DOHH2 (cell line): ENCODE measurements at regions not wholly inside any gene's neighbourhood (a gene's known extent, or its start where the extent isn't known, plus 50 kb on each side); places are given as distances from the start of the nearest gene placed in this dataset.

Source experiments
- H3F3A ChIP-seq: fragments of 200-600 bp; sonication (generic), shearing (Covaris generic); 2 replicates; pipeline ENCODE4 v1.6.0; 2016; ENCODE audit warnings: antibody characterized with exemption, mild to moderate bottlenecking; ENCODE audit not compliant: control insufficient read depth, insufficient read depth
- H3K27ac ChIP-seq: fragments of 200-600 bp; sonication (generic); 2 replicates; pipeline ENCODE4 v1.5.1; 2014; ENCODE audit warnings: low read depth, mild to moderate bottlenecking, low read length, moderate library complexity
- H3K27me3 ChIP-seq: fragments of 200-600 bp; sonication (generic); 2 replicates; pipeline ENCODE4 v1.6.1; 2014; ENCODE audit warnings: mild to moderate bottlenecking, low read length, mixed read lengths; ENCODE audit not compliant: control insufficient read depth
- H3K36me3 ChIP-seq: fragments of 200-600 bp; sonication (generic); 2 replicates; pipeline ENCODE4 v1.6.1; 2014; ENCODE audit warnings: mild to moderate bottlenecking, low read length, moderate library complexity, mixed read lengths; ENCODE audit not compliant: control insufficient read depth
- H3K4me1 ChIP-seq: fragments of 200-600 bp; sonication (generic); 2 replicates; pipeline ENCODE4 v1.6.1; 2014; ENCODE audit warnings: mild to moderate bottlenecking, low read length, mixed read lengths; ENCODE audit not compliant: control insufficient read depth
- H3K4me2 ChIP-seq: fragments of 200-600 bp; sonication (generic); 2 replicates; pipeline ENCODE4 v1.6.0; 2014; ENCODE audit warnings: mild to moderate bottlenecking, low read length, moderate library complexity
- H3K4me3 ChIP-seq: fragments of 200-600 bp; sonication (generic); 2 replicates; pipeline ENCODE4 v1.5.1; 2014; ENCODE audit warnings: mild to moderate bottlenecking, low read length, mixed read lengths
- H3K79me2 ChIP-seq: fragments of 200-600 bp; sonication (generic); 2 replicates; pipeline ENCODE4 v1.6.1; 2014; ENCODE audit warnings: mild to moderate bottlenecking, low read length, mixed read lengths; ENCODE audit not compliant: control insufficient read depth
- H3K9me2 ChIP-seq: fragments of 200-600 bp; sonication (generic); replicated peaks from 2 replicates; pipeline ENCODE4 v1.6.1; 2014; ENCODE audit warnings: mild to moderate bottlenecking, low read length, mixed read lengths; ENCODE audit not compliant: control insufficient read depth
- H3K9me3 ChIP-seq: fragments of 200-600 bp; sonication (generic); 2 replicates; pipeline ENCODE4 v1.6.1; 2014; ENCODE audit warnings: antibody characterized with exemption, low read length, mixed read lengths; ENCODE audit not compliant: control insufficient read depth, insufficient read depth
- H4K20me1 ChIP-seq: fragments of 200-600 bp; sonication (generic); 2 replicates; pipeline ENCODE4 v1.6.0; 2014; ENCODE audit warnings: low read depth, mild to moderate bottlenecking, antibody characterized with exemption, low read length, moderate library complexity; ENCODE audit not compliant: control insufficient read depth, insufficient read depth
- CTCF ChIP-seq: fragments of 200-600 bp; sonication (generic); IDR thresholded peaks from one replicate; pipeline ENCODE4 v1.5.1; 2014; ENCODE audit warnings: antibody characterized with exemption, mild to moderate bottlenecking, low read depth, low read length; ENCODE audit not compliant: poor library complexity, severe bottlenecking
- EZH2phosphoT487 ChIP-seq: fragments of 200-600 bp; sonication (generic); IDR thresholded peaks from 2 replicates; pipeline ENCODE4 v1.6.1; 2017; ENCODE audit warnings: borderline replicate concordance, mild to moderate bottlenecking, antibody characterized with exemption, low read length, moderate library complexity, mixed read lengths

GRCh38 chr3:109882144-109882543 lies 544.8 kb upstream of the DPPA4 start:
- H3K4me2 ChIP-seq, result no peak overlapping the region
- H3F3A ChIP-seq, result no peaks in the 10 kb centered on the region
- H3K4me1 ChIP-seq, result no peaks in the 10 kb centered on the region
- no peak overlapping the region for H3K4me3 ChIP-seq
- no peaks in the 10 kb centered on the region for H3K36me3 ChIP-seq
- H3K79me2 ChIP-seq, result no peaks in the 10 kb centered on the region
- H3K27ac ChIP-seq, result no peak overlapping the region
- TF ChIP-seq CTCF (no peak), EZH2phosphoT487 (no peak)
- H3K27me3 ChIP-seq, result no peaks in the 10 kb centered on the region
- no peaks in the 10 kb centered on the region for H3K9me2 ChIP-seq
- H4K20me1 ChIP-seq, result no peaks in the 10 kb centered on the region
- H3K9me3 ChIP-seq, result 0 out of 2 replicates have a peak, but pooled peaks cover under 1% of the 10 kb centered on the region

GRCh38 chr3:109887293-109887692 lies 549.9 kb upstream of the DPPA4 start:
- TF ChIP-seq EZH2phosphoT487, result no peak
- no peak for TF ChIP-seq CTCF
- Histone ChIP-seq H3K4me2 (no peak overlapping the region), H3K4me3 (no peak overlapping the region), H3K27me3 (no peaks in the 10 kb centered on the region), H4K20me1 (no peaks in the 10 kb centered on the region), H3F3A (no peaks in the 10 kb centered on the region), H3K9me2 (no peaks in the 10 kb centered on the region), H3K79me2 (no peaks in the 10 kb centered on the region), H3K9me3 (no peaks in the 10 kb centered on the region), H3K4me1 (no peaks in the 10 kb centered on the region), H3K27ac (no peak overlapping the region), H3K36me3 (no peaks in the 10 kb centered on the region)

- no peaks in the 10 kb centered on the region for H3K27me3 ChIP-seq
- no peak overlapping the region for H3K4me2 ChIP-seq
- H4K20me1 ChIP-seq, result no peaks in the 10 kb centered on the region
- no peaks in the 10 kb centered on the region for H3F3A ChIP-seq
- H3K4me1 ChIP-seq, result no peaks in the 10 kb centered on the region
- H3K27ac ChIP-seq, result no peak overlapping the region
- no peaks in the 10 kb centered on the region for H3K79me2 ChIP-seq
- no peak for TF ChIP-seq CTCF
- no peak for TF ChIP-seq EZH2phosphoT487
- no peaks in the 10 kb centered on the region for H3K9me2 ChIP-seq
- H3K36me3 ChIP-seq, result no peaks in the 10 kb centered on the region
- no peaks in the 10 kb centered on the region for H3K9me3 ChIP-seq
- no peak overlapping the region for H3K4me3 ChIP-seq
Observed at GRCh38 chr3:109888026-109888425, 550.7 kb upstream of the DPPA4 start.

- Histone ChIP-seq H3K4me3 (no peak overlapping the region), H3K79me2 (no peaks in the 10 kb centered on the region), H3F3A (no peaks in the 10 kb centered on the region), H3K4me1 (no peaks in the 10 kb centered on the region), H3K27ac (no peak overlapping the region), H3K27me3 (no peaks in the 10 kb centered on the region), H3K9me2 (no peaks in the 10 kb centered on the region), H3K36me3 (no peaks in the 10 kb centered on the region), H3K4me2 (no peak overlapping the region), H3K9me3 (no peaks in the 10 kb centered on the region), H4K20me1 (no peaks in the 10 kb centered on the region)
- no peak for TF ChIP-seq CTCF
- no peak for TF ChIP-seq EZH2phosphoT487
Observed at GRCh38 chr3:109897734-109898133, 560.4 kb upstream of the DPPA4 start.
